NCI-H2107 (cell line): ENCODE measurements at regions not wholly inside any gene's neighbourhood (a gene's known extent, or its start where the extent isn't known, plus 50 kb on each side); places are given as distances from the start of the nearest gene placed in this dataset.
"Not testable (repeated sequence)": the region's sequence is repeated elsewhere in the genome, so short reads cannot be mapped to it uniquely, and the experiment has no call there.

Experiments used
- DNase-seq: peaks from one replicate; lab custom pipeline; 2025; lab: John Stamatoyannopoulos, UW

GRCh38 chr11:97754976-97755375 is 1265.8 kb upstream of the CNTN5 start:
- DNase-seq: no peak

GRCh38 chr11:97756571-97757335 is 1264.0 kb upstream of the CNTN5 start:
- DNase-seq: no peak

GRCh38 chr11:97761175-97761574 is 1259.6 kb upstream of the CNTN5 start:
- DNase-seq: no peak

- no peak for DNase-seq
These were observed 1256.6 kb upstream of the CNTN5 start for GRCh38 chr11:97764193-97764592.

- DNase-seq: no peak
These were observed 1256.1 kb upstream of the CNTN5 start for GRCh38 chr11:97764605-97765004.

- no peak for DNase-seq
These were observed 1250.2 kb upstream of the CNTN5 start for GRCh38 chr11:97770570-97770969.

- no peak for DNase-seq
These were observed 1248.0 kb upstream of the CNTN5 start for GRCh38 chr11:97772705-97773104.

GRCh38 chr11:97784388-97784787 is 1236.4 kb upstream of the CNTN5 start:
- DNase-seq: not testable (repeated sequence)

- no peak for DNase-seq
These were observed 1233.8 kb upstream of the CNTN5 start for GRCh38 chr11:97786961-97787360.

GRCh38 chr11:97794876-97795275 is 1225.9 kb upstream of the CNTN5 start:
- no peak for DNase-seq

- no peak for DNase-seq
These were observed 1219.9 kb upstream of the CNTN5 start for GRCh38 chr11:97800891-97801290.

- DNase-seq: no peak
These were observed 1206.3 kb upstream of the CNTN5 start for GRCh38 chr11:97814325-97814959.

- DNase-seq: no peak
These were observed 1205.1 kb upstream of the CNTN5 start for GRCh38 chr11:97815667-97816066.

- no peak for DNase-seq
These were observed 1188.3 kb upstream of the CNTN5 start for GRCh38 chr11:97832451-97832850.

GRCh38 chr11:97833412-97833811 is 1187.3 kb upstream of the CNTN5 start:
- no peak for DNase-seq

GRCh38 chr11:97844016-97844415 is 1176.7 kb upstream of the CNTN5 start:
- DNase-seq: no peak

- no peak for DNase-seq
These were observed 1173.0 kb upstream of the CNTN5 start for GRCh38 chr11:97847730-97848129.

- DNase-seq: no peak
These were observed 1170.0 kb upstream of the CNTN5 start for GRCh38 chr11:97850701-97851100.

- DNase-seq: no peak
These were observed 1166.4 kb upstream of the CNTN5 start for GRCh38 chr11:97854357-97854756.

- no peak for DNase-seq
These were observed 1165.9 kb upstream of the CNTN5 start for GRCh38 chr11:97854877-97855276.

- DNase-seq: no peak
These were observed 1164.1 kb upstream of the CNTN5 start for GRCh38 chr11:97856666-97857065.

- DNase-seq: no peak
These were observed 1160.5 kb upstream of the CNTN5 start for GRCh38 chr11:97860237-97860636.

- DNase-seq: no peak
These were observed 1158.7 kb upstream of the CNTN5 start for GRCh38 chr11:97862021-97862420.
